Suppressor macrophage treated with lipopolysaccharide for 4 hours (primary cell): ENCODE measurements at regions not wholly inside any gene's neighbourhood (a gene's known extent, or its start where the extent isn't known, plus 50 kb on each side); places are given as distances from the start of the nearest gene placed in this dataset.
A peak's percentile ranks its signal among the peaks of the same experiment; 100 is the strongest.
"Not testable (repeated sequence)": the region's sequence is repeated elsewhere in the genome, so short reads cannot be mapped to it uniquely, and the experiment has no call there.

Source experiments
- DNase-seq: peaks from one replicate; pipeline ENCODE4 v3.0.0-alpha.2; 2020

GRCh38 chr4:170248029-170248428 is 158.3 kb upstream of the AADAT start:
- no peak for DNase-seq

- no peak for DNase-seq
Observed at GRCh38 chr4:170247596-170247995, 157.8 kb upstream of the AADAT start.

GRCh38 chr4:170243662-170244288 is 154.0 kb upstream of the AADAT start:
- no peak for DNase-seq

- no peak for DNase-seq
Observed at GRCh38 chr4:170242471-170242870, 152.7 kb upstream of the AADAT start.

- DNase-seq, result no peak
Observed at GRCh38 chr4:170234800-170235199, 145.0 kb upstream of the AADAT start.

- DNase-seq, result no peak
Observed at GRCh38 chr4:170231377-170231776, 141.6 kb upstream of the AADAT start.

- DNase-seq, result no peak
Observed at GRCh38 chr4:170230242-170230641, 140.5 kb upstream of the AADAT start.

GRCh38 chr4:170229006-170229405 is 139.2 kb upstream of the AADAT start:
- DNase-seq, result no peak

- no peak for DNase-seq
Observed at GRCh38 chr4:170227928-170228327, 138.2 kb upstream of the AADAT start.

GRCh38 chr4:170226288-170226687 is 136.5 kb upstream of the AADAT start:
- DNase-seq, result no peak

- DNase-seq, result no peak
Observed at GRCh38 chr4:170214731-170215130, 125.0 kb upstream of the AADAT start.

GRCh38 chr4:170214101-170214500 is 124.3 kb upstream of the AADAT start:
- DNase-seq, result no peak

GRCh38 chr4:170202721-170203120 is 113.0 kb upstream of the AADAT start:
- DNase-seq, result peak; percentile 5

GRCh38 chr4:170198747-170199146 is 109.0 kb upstream of the AADAT start:
- DNase-seq, result no peak

GRCh38 chr4:170194794-170195193 is 105.0 kb upstream of the AADAT start:
- not testable (repeated sequence) for DNase-seq

- DNase-seq, result no peak
Observed at GRCh38 chr4:170193496-170193895, 103.7 kb upstream of the AADAT start.

- no peak for DNase-seq
Observed at GRCh38 chr4:170190265-170190664, 100.5 kb upstream of the AADAT start.

GRCh38 chr4:170170861-170171260 is 81.1 kb upstream of the AADAT start:
- DNase-seq, result no peak

GRCh38 chr4:170169699-170170098 is 79.9 kb upstream of the AADAT start:
- DNase-seq, result no peak

- no peak for DNase-seq
Observed at GRCh38 chr4:170167678-170168077, 77.9 kb upstream of the AADAT start.

- not testable (repeated sequence) for DNase-seq
Observed at GRCh38 chr4:170166193-170166592, 76.4 kb upstream of the AADAT start.

GRCh38 chr4:170162416-170162815 is 72.7 kb upstream of the AADAT start:
- no peak for DNase-seq

- no peak for DNase-seq
Observed at GRCh38 chr4:170157670-170158069, 67.9 kb upstream of the AADAT start.

GRCh38 chr4:170145120-170145519 is 55.4 kb upstream of the AADAT start:
- DNase-seq, result no peak

- no peak for DNase-seq
Observed at GRCh38 chr4:170139764-170140163, 50.0 kb upstream of the AADAT start.
